NCI-H2227 treated with DMSO at 0.1 percent for 48 hours (cell line): ENCODE measurements at regions not wholly inside any gene's neighbourhood (a gene's known extent, or its start where the extent isn't known, plus 50 kb on each side); places are given as distances from the start of the nearest gene placed in this dataset.
"Not testable (repeated sequence)": the region's sequence is repeated elsewhere in the genome, so short reads cannot be mapped to it uniquely, and the experiment has no call there.

Source experiments
- DNase-seq: peaks from one replicate; lab custom pipeline; 2025; lab: John Stamatoyannopoulos, UW

DNA sequence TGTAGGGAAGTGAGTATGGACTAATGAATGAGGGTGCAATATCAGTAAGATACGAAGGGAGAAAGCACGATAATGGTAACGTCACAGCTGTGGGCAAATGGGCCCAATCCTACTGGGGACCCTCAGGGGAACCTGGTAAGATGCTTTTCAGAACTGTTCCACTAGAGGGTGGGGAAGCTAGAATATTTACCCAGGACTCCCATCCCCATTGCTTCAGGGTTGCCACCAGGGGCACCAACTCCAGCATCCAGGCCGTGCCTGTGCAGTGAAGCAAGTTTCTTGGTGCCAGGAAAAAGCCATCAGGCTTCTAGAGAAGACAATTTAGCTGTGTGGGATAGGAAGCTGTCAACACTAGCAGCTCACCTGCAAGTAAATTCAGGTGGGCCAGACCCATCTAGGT lies 409.3 kb downstream of the AGTPBP1 start:
- no peak for DNase-seq

DNA sequence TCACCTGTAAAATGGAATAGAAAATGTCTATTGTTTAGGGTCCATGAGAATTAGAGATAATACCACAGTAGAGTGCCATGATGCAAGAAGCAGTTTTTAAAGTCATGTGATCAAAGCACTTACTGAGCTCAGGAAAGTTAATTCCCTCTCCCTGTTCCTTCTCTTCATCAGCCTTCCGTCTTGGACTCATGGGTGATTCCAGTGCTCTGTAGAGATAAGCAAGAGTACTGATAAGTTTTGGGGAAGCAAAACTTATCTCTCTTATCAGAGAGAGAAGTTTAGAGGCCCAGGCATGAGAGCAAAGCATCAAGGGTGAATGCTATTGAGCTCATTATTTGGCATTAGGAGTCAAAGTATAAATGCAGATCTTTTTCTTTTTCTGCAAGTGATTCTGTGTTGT lies 410.1 kb downstream of the AGTPBP1 start:
- no peak for DNase-seq

DNA sequence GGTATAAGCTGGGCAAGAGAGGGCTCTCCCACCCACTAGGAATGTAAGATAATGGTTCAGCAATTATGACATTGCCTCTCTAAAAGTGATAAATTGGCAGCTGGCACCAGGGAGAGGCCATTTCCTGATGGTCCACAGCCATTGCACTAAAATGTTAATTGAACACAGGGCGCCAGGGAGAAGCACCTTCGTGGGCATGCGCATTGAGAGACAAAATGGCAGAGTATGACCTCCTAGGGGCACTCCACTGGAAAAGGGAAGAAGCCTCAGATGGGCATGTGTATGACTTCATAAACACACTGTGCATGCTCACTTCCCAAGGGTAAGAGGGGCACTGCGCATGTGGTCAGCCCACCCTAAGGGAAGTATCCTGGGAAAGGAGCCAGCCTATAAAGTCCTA lies 419.2 kb downstream of the AGTPBP1 start:
- DNase-seq = no peak

DNA sequence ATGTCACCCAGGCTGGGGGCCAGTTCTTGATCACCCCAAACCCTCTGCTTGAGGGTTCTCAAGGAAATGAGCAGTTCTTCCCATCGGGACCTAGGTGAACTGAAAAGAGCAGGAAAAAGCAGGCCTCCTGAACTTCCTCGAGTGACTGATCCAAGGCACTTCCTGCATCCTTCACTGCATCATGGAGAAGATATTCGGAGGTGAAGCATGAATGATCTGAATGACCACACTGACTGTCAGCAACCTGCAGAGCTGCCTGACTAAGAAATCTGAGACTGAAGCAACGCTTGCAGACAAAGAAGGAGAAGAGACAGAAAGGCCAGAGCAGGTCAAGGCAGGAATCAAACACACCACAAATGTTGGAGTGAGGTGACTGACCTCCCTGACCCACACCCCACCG lies 420.2 kb downstream of the AGTPBP1 start:
- DNase-seq = no peak

DNA sequence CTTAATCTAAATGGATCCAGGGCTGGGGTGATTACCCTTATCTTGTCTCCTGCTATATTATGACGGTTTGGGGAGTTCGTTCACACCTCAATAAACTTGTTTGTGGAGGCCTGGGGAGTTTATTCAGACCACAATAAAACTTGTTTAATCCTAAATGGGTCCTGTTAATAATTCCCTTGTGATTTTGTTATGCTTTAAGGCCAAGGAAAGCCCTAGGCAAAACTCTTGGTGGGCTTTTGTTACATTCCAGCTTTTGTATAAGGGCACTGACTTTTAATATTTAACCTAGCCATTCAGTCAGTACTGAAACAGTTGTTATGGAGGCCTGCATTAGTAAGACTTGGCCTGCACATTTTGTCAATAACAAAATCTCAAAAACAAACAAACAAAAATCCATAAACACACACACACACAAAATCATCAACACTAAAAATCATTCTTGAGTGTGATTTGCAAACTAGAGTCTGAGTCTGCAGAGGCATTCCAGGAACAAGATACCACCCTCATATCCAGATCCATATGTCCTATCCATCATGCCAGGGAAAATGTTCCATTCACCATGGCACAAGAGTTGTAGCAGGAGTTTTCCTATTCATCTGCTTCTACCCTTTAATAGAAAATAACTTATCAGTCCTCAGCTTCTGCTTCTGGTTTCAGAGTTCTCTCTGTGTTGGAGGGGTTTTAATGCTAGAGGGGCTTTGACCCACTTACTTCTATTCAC lies 421.7 kb downstream of the AGTPBP1 start:
- no peak for DNase-seq

DNA sequence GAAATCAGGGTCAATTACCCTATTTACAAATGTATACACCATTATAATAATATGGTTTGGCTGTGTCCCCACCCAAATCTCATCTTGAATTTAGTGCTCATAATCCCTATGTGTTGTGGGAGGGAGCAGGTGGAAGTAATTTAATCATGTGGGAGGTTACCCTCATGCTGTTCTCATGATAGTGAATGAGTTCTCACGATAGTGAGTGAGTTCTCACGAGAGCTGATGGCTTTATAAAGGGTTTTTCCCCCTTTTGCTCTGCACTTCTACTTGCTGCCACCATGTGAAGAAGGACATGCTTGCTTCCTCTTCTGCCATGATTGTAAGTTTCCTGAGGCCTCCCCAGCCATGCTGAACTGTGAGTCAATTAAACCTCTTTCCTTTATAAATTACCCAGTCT lies 426.2 kb downstream of the AGTPBP1 start:
- not testable (repeated sequence) for DNase-seq

DNA sequence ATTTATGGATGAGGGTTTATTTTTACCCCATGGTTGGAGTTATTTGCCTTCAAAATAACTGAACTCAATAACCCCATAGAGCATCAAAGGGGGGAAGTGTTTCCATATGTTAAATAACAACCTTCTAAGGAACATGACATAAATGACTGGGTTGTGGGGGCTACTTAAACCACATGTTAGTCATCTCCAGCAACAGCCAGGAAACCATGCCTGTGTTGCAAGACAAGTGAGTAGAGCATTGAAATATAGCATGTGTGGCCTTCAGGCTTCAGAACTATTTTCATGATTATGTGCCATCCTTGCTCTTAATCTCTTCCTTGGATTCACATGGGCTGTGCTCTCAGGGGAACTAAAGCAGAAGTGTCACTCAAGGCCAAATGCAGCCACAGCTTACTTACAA lies 431.2 kb downstream of the AGTPBP1 start:
- no peak for DNase-seq

DNA sequence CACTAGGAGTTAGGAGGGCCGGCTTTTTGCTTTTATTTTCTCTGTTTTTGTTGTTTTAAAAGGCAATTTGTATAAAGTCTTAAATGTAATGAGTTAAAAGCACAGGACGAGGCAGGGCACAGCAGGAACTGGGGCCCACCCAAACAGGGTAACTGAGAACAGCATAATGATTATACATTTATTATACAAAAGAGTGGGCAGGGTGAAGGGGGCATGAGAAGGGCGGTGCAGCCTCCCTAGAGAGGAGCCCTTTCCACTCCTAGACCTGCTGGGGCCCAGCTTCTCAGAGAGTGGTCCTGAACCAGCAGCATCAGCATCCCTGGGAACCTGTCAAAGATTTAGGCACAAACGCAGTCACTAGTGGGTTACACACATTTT lies 438.0 kb downstream of the AGTPBP1 start:
- DNase-seq = peak; percentile 34

DNA sequence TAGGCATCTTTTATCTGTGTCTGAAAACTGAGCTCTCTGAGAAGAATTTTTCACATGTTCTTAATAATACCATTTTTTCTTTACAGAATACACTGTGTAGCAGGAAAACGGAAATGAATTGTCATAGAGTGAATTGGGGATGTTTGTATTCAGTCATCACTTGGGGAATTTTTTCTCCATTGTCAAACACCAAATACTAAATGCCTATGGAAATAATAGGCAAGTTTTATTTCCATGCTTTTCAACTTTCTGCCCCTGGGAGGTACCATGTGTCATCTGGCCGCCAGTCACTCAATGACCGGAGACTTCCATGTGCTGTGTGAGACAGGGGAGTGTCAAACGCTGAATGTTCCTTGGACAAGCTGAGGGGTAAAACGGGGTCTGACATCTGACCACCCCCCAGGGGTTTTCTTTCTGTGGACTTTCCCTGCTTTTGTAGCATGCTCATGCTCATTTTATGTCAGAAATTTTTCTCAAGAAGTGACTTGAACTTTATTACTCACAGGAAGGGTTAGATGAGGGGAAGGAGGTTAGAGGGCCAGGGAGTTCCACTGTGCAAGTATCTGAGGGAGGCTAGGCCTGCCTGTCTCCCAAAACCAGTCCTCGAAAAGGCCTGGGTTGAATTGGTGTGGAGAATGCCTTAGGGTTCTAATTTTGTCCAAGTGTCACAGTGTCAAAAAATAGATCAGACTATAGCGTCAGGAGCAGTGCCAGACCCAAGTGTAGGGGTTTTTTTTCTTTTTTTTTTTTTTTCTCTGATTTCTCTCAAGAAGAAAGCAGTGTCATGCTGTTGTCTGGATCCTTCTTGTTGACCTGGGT lies 438.6 kb downstream of the AGTPBP1 start:
- no peak for DNase-seq

DNA sequence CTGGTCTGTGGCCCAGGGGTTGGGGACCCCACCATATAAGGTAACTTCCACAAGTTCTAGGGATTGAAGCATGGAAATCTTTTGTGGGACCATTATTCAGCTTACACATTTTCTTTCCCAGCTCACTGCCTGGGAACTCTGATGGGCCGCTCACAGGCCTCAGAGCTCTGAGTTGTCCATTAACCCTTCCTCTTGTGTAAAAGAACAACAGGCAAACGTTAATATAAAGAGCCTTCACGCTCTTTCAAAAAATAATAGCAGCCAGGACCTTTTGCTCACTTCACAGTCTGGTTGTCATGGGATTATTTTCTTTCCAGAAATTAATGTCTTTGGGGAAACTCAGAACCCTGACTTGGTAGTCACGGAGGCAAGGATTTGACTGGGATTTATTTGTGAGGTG lies 443.3 kb downstream of the AGTPBP1 start:
- DNase-seq = no peak

DNA sequence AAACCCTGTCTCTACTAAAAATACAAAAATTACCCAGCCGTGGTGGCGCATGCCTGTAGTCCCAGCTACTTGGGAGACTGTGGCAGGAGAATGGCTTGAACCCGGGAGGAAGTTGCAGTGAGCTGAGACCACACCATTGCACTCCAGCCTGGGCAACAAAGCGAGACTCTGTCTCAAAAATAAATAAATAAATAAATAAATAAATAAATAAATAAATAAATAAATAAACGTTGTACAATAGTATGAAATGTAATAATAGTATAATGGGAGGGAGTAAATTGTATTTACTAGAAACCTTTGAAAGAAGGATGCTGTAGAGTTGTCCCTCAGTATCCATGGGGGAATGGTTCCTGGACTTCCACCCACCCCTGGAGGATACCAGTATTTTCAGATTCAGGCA lies 446.5 kb downstream of the AGTPBP1 start:
- not testable (repeated sequence) for DNase-seq

DNA sequence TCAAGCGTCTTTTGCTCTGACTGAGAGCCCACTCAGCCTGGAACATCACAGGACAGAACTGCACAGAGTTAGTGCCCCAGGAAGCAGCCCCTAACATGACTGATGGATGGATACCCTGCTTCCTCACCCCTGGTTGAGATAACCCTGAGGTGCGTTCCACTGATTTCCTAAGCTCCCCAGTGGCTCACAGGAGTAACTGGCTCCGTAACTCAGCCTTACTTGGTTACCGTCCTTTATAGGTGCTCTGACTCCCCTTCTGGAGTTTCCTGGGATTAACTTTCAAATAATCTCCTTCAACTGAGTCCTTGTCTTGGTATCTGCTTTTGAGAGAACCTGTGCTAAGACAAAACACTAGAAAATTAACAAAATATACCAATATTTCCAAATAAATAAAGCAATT lies 449.5 kb downstream of the AGTPBP1 start:
- DNase-seq = no peak

DNA sequence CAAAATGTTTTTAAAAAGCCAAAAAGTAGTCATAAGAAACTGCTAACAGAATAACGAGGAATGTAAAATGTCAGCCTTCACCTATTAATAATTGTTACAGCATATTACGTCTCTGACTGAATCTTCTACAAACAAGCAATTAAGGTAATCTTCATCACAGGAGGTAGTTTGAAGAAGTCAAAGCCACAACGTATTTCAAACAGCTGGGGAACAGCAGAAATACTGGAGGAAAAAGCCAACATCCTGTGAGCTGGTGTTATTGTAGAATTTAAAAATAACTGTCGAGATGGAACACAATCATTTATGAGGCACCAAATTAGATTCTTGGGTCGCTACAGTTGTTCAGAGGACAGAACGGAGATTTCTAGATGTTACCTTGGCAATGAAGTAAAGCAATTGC lies 450.5 kb downstream of the AGTPBP1 start:
- no peak for DNase-seq

DNA sequence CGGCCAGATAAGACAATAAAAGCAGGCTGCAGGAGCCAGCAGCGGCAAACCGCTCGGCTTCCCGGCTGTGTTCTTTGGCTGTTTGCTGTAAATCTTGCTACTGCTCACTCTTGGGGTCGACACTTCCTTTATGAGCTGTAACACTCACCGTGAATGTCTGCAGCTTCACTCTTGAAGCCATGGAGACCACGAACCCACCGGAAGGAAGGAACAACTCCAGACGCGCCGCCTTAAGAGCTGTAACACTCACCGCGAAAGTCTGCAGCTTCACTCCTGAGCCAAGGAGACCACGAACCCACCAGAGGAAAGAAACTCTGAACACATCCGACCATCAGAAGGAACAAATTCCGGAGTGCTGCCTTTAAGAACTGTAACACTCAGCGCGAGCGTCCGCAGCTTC lies 451.7 kb downstream of the AGTPBP1 start:
- DNase-seq = no peak

DNA sequence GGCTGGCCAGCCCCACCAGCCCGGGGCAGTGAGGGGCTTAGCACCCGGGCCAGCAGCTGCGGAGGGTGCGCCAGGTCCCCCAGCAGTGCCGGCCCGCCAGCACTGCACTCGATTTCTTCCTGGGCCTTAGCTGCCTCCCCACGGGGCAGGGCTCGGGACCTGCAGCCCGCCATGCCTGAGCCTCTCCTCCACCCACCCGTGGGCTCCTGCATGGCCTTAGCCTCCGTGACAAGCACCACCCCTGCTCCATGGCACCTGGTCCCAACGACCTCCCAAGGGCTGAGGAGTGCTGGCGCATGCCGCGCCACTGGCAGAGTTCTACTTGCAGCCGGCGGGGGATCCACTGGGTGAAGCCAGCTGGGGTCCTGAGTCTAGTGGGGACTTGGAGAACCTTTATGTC lies 452.6 kb downstream of the AGTPBP1 start:
- no peak for DNase-seq

DNA sequence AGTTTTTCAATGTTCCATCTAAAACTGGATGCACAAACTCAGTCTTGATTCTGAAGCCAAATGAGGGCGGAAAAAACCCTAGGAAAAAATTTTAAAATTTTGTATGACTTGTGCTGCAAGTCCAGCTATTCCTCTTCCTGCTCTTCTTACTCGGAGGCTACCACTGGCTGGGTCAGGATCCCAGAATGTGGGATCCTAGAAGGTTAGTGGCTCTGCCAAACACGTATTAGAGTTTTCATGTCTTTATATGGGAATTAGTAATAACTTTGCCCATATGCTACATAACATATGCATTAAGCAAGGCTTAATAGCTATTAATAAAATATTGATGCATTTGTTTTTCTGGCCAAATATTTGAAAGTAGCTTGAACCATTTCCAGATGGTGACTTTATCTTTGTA lies 458.3 kb downstream of the AGTPBP1 start:
- no peak for DNase-seq

DNA sequence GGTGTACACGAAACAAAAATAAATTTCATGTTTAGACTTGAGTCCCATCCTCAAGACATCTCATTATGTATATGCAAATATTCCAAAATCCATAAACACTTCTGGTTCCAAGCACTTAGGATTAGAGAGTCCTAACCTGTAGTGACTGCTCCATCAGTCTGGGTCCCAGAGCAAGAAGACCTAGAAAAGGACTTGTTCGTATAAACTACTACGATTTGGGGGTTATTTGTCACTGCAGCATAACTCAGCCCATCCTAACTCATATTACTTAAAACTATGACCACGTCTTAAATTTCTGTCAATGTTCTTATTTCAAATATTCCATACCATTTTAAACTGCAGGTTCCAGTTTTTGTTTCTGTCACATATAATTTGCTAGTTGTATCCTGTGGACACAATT lies 463.0 kb downstream of the AGTPBP1 start:
- no peak for DNase-seq

DNA sequence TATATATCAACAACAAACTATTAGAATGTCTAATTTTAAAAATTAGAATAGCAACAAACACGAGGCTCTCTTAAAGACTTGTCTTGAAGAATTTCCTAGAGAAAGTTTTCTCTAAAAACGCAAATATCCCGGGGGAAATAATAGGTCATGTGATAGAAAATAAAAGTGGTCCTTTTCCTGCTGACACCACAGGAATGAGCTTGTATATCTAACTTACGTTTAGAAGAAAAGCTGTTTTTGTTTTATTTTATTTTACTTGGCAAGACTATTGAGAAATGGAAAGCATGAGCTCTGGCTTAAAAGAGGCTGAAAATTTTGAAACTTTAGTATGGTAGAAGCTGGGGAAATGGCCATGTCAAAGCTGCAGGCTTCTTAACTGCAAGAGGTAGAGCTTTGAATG lies 465.0 kb downstream of the AGTPBP1 start:
- no peak for DNase-seq

DNA sequence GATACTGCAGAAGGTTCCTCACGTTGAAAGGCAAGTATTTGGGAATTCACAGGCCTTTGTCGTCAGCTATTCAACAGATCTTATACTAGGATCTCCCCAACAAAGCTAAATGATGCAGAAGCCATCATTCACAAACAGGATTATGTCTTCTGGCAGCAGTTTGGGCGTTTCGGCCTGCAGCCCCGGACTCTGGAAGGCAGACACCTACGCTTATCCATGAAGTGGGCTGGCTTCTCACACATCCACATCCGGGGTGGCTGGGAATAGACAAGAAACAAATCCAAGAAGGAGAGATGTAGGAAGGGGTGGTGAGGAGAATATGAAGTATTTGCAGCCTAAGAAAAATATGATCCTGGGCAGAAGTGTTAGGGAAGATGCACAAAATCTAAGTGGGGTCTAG lies 471.9 kb downstream of the AGTPBP1 start:
- DNase-seq = no peak

DNA sequence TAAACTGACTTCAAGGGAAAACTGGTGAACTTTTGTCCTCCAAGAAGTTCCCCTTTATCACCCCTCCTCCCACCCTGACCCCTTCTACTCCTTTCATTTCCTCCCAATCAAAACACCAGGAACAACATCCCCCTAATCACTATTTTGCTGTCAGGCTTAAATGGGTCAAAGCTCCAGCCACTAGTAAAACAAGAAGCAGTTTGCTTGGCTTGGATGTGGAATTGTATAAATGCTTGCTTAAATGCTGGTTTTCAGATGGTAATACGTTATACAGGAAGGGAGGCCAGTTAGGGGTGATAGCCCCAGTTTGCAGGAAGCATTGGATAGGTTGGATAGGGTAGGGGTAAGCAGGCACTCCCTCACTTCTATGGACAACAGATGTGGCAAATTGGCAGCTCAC lies 473.6 kb downstream of the AGTPBP1 start:
- DNase-seq = no peak

DNA sequence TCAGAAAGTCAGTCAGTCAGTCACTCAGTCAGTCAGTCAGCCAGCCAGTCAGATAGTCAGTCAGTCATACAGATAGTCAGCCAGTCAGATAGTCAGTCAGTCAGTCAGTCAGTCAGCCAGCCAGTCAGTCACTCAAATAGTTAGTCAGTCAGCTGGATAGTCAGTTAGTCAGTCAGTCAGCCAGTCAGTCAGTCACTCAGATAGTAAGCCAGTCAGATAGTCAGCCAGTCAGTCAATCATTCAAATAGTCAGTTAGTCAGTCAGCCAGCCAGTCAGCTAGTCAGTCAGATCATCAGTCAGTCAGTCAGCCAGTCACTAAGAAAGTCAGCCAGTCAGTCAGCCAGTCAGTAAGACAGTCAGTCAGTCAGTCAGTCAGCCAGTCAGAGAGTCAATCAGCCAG lies 477.1 kb downstream of the AGTPBP1 start:
- no peak for DNase-seq

DNA sequence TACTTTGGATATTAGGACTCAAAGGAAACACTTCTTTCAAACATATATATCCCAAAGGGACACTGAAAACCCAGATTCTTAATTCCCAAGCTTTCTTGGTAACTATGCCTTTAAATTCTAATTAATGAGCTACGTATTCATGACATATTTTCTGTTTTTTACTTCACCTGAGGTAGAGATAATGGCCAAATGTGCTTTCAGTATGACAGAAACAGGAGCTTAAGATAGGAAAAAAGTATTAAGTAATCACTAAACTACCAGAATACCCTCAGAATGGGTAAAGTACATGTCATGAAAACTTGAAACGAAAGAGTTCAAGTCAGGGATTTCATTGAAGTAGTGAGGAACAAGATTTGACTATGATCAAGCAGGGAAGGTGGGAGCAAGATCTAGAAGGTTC lies 478.5 kb downstream of the AGTPBP1 start:
- no peak for DNase-seq

DNA sequence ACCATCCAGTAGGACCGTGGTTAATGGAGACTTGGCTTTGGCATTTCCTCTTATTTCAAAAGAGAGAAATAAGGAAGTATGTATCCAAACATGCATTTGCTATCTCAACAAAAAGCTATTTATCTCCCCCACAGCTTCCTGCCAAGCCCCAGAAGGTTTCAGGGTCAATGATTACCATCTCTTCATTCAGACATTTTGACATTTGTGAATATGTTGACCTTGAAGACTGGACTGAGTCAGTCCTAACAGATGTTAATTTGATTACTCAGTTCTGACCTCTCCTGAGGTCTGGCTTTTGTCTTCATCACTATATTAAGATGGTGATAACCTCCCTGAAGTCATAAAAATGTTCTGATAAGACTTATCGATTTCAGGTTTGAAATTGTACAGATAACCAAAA lies 479.4 kb downstream of the AGTPBP1 start:
- DNase-seq = no peak
